GM21381 (cell line): ENCODE measurements at regions not wholly inside any gene's neighbourhood (a gene's known extent, or its start where the extent isn't known, plus 50 kb on each side); places are given as distances from the start of the nearest gene placed in this dataset.

ENCODE experiments used
- ATAC-seq: cut with Tn5 transposase; IDR thresholded peaks from one replicate; pipeline ENCODE4 v1.9.1; 2021; ENCODE audit warnings: mild to moderate bottlenecking, moderate library complexity; ENCODE audit not compliant: unreplicated experiment

DNA sequence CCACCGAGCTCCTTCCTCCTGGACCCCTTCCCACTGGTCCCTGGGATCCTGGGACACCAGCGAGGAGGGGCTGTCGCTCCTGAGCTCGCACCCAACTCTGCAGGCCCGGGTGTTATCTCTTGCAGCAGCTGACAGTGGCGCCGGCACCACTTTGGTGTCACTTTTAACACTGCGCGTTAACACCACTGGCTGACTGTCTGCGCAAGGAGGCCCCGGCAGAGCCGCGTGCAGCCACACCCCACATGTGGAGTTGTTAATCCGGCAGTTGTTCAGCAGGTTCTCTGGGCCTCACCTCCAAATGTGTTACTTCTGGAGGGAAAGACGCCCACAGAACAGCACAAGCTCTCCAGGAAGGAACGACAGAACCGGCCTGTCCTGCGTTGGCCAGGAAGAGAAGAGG, 155.0 kb upstream of the GLI2 start:
- ATAC-seq, result no peak

DNA sequence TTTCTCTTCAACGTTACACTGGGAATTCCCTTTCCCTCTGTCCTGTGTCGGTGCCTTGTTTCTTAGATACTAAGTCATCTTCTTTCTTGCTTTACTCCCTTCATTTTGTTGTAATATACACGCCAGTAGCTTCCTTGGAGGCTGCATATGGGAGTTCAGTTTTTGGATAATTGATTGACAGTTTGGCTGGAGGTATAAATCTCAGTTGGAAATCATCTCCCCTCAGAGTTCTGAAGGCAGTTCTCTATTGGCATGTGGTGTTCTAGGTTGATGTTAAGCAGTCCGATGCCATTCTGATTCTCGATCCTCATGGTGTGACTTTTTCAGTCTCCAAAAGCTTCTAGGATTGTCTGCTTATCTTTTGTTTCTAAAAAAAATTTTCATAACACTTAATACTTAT, 152.5 kb upstream of the GLI2 start:
- no peak for ATAC-seq

DNA sequence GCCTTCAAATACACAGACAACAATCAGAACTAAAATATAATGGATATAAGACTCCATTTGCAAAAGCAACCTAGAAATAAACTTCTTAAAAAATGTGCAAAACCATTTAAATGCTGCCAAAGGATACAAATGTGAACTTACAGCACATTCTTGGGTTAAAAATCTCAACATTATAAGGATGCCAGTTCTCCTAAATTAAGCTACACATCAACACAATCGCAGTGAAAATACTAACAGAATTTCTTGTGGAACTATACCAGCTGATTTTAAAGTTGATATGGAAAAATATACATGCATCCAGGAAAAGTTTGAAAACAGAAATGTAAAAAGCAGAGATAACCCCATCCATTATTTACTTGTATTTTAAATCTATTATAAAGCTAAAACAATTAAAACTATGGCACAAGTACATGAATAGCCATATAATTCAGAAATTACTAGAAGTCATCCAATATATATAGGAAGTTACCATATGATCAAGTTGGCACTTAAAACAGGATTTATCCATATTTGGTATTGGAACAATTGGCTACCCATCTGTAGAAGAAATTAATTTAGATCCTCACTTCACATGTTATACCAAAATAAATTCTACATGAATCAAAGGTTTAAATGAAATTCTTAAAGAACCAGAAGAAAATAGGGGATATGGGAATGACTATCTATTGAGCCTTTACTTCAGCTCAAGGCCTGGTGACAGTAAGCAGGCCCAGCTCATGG, 151.7 kb upstream of the GLI2 start:
- no peak for ATAC-seq

- no peak for ATAC-seq
These were observed 149.0 kb upstream of the GLI2 start for GRCh38 chr2:120586507-120587278.

- ATAC-seq, result no peak
These were observed 148.2 kb upstream of the GLI2 start for GRCh38 chr2:120587279-120587996.

- no peak for ATAC-seq
These were observed 147.7 kb upstream of the GLI2 start for GRCh38 chr2:120587997-120588336.

DNA sequence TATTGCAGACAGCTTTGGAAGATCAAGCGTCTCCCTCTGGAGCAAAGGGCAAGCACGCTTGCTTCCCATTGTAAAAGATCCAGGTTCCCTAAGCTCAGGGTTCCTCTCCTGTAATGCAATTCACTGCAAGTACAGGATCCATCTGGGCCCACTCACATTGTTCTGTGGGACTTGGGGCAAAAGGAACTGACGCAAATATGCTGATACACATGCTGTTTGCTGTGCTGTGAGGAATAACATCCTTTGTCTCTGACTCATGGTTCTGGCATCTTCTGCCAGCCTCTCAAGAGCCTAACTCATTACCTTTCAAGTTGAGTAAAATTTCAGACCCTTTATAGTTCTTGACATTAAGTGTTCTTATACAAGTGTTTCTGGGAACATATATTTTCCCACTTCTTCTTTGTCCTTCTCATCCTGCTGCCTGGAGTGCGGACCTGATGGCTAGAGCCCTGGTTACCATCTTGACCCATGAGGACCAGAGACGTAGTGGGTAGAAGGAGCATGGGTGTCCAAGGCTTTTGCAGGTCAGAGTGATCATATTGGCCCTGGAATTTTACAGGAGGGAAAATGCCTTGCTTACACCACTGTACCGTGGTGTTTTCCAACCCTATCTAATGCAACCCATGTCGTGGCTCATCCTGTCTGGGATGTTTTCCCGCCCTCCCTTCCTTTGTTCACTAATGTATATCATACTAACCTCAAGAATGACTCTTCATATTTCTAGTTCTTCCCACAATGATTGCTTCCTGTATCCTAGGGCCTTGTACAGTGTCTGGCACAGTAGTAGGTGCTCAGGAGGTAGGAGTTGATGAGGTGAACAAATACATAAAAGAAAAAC, 145.7 kb upstream of the GLI2 start:
- ATAC-seq, result no peak

DNA sequence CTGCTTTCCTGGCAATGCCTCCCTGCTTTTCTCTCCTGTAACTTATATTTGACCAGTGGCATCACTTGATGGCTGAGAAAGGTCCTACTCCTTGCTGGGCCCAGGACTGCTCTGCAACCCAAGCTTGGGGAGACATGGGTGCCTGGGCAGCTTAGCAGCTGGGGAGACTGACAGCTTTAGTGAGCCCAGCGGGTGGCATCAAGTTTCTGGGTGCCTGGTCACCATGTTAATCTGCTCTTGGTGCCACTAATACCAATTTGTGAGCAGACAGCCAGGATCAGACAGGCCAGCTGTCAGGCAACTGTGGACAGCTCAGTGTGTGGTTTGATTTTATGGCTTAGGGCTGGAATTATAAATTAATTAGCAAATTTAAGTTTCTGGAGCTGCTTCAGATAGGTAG, 144.8 kb upstream of the GLI2 start:
- ATAC-seq, result no peak

DNA sequence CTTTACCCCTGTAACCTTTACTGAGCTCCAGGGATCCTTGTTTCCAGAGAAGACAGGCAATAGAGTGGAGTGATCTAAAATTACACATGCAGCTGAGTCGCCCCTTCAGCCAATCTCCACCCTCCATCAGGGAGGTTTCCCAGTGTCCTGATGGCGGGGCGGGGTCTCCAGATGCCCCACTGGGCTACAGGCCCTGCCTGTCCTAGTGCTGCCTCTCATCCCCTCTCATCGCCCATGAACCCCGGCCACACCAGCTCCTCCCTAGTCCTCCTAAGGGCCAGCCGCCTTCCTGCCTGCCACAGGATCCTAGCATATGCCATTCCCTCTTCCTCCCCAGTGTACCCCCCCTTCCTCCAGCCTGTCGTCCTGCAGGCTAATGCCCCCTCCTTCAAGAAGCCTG, 144.1 kb upstream of the GLI2 start:
- ATAC-seq, result no peak

DNA sequence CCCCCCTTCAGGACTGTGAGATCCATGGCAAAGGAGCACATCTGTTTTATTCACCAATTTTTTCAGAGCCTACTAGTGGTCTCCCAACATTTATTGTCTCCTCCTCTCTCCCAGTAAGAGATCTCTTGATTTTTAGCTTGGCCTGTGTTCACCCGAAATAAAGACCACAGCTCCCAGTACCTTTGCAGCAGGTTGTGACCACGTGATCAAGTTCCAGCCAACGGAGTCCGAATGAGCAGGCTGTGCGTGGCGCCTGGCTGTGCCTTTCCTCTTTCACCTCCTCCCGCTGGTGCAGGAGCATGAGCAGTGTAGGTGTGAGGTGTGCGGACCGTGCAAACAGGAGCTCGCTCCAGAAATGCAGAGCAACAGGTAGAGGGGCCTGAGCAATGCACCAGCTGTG, 143.6 kb upstream of the GLI2 start:
- no peak for ATAC-seq

DNA sequence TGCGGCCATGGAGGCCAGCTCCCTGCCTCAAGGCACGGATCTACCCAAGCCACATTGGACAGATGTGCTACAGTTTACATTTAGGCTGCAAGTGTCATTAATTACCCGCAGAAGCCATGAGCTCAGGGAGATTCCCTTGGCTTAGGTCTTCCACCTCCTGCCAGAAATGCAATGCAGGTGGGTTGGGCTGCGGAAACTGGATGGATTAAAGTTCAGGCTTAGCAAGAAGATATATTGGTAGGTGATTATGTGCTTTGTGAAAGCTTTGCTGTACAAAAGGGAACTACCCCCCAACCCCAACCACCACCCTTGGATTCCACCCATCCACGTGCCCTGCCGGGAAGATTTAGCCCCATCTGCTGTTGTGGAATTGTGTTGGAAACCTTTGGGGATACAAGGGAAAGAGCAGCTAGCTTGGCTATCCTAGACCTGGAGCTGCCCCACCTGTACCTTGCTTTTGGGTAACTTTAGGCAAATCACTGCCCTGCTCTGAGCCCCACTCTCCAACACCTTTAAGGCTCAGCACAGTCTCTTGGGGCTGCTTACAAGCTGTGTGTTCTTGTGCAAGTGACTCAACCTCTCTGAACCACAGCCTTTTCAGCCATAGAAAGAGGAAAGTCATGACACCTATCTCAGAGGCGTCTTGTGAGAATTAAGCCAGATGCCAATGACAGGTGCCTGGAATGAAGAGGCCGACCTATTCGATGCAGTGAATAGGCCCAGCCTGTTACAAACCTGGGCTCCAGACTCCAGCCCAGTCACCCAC, 141.6 kb upstream of the GLI2 start:
- no peak for ATAC-seq

DNA sequence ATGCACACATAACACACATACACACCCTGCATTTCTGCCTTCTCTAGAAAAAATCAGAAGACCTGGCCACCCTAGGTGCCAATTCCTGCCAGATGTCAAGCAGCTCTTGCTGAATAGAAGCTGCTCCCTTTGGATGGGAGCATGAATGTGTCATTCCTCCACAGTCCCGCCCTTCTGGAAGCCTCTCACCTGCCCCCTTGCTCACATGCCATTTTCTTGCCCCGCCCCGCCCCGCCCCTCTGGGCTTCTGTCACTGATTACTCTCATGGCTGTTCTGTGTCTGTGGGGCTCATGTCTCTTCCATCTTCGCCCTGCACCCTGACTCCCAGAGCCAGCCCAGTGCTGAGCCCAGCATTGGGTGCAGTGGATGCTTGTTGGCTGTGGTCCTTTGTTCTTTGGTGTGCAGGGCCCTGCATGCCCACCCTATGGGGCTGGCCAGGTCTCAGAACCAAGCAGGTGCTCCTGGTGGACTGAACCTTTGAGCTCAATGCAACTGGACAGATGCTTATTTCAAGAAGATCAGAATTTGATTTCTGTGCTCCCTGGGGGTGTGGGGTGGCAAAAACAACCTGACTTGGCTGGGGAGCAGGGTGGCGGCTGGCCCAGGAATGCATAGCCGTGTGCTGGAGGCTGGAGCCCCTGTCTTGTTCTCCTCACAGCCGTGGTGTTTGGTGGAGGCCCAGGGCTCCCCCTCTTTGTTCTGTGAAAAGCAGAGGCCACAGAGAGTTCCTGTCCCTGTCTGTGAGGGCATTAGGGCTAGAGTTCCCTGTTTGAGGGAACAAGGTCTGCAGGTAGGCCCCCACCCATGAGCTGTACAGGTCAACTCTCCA, 140.6 kb upstream of the GLI2 start:
- ATAC-seq, result no peak

- no peak for ATAC-seq
These were observed 139.9 kb upstream of the GLI2 start for GRCh38 chr2:120595739-120596138.

DNA sequence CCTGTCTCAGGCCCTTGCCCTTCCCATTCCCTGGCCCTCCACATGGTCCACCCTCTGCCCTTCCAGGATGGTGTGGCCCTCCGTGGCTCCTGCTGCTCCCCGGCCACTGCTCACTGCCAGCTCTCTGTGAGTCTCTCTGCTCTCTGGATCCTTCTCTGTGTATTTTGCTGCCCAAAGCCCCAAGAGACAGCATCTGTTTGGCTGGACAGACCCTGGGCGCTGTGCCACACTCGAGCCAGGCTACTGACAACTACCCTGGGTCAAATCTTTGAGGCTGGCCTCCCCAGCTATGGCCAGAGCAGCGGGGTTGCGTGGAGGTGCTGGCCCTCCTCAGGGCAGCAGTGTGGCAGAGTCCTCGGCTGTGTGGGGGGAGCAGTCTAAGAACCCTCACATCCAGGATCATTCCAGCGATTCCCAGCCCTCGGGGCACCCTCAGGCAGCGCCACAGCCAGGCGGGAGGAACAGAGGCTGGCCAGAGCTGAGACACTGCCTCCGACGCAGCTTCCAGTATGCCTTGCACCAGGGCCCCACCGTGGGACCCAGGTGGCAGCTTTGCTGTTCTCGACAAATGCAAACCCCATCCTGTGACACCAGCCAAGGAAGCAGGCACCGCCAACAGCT, 139.4 kb upstream of the GLI2 start:
- no peak for ATAC-seq

- no peak for ATAC-seq
These were observed 138.6 kb upstream of the GLI2 start for GRCh38 chr2:120596990-120597594.

DNA sequence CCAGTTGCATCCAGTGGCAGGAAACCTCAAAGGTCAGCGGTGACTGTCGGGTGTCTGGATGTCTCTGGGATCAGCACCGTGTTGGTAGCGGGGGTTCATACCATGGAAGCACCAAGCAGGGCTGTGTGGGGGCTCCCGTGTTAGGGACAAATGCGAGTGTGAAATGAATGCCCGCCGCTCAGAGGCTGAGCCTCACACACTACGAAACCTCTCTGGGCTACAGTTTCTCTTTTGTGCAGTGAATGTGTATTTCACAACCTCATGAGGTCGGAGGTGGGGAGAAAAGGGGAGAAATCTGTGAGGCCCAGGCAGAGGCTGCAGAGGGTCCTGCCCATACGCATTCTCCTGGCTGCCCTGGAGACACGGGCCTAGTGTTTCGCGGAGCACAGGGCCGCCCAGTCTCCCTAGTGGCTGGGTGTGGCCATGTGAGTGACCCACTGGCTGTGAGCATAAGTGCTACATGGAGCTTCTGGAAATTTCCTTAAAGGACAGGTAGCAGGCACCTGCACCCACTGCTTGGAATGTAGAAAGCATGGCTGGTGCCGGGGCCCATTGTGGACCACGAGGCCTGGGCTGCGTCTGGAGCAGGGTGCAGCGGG, 138.0 kb upstream of the GLI2 start:
- ATAC-seq, result no peak

- no peak for ATAC-seq
These were observed 137.3 kb upstream of the GLI2 start for GRCh38 chr2:120598416-120598815.

DNA sequence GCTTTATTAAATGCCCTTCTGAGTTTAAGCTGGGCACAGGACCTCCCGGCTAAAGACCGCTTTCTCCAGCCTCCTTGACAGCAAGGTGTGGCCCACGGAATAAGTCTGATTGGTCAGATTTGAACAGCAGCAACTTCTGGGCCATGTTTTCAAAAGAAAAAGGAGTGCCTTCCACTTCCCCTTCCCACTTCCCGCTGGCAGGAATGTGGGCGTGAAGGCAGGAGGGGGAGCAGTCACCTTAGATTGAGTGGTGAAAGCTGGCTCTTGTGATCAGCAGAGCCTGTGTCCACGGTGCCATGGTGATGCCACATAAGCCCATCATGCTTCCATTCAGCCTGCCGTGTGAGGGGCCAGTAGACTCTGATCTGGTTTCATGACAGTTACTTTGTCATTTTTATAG, 136.6 kb upstream of the GLI2 start:
- ATAC-seq, result no peak
